DMS79 treated with DMSO at 0.1 percent for 48 hours (cell line): ENCODE measurements at regions not wholly inside any gene's neighbourhood (a gene's known extent, or its start where the extent isn't known, plus 50 kb on each side); places are given as distances from the start of the nearest gene placed in this dataset.
"Not testable (repeated sequence)": the region's sequence is repeated elsewhere in the genome, so short reads cannot be mapped to it uniquely, and the experiment has no call there.

Source experiments
- DNase-seq: peaks from one replicate; lab custom pipeline; 2025; lab: John Stamatoyannopoulos, UW

DNA sequence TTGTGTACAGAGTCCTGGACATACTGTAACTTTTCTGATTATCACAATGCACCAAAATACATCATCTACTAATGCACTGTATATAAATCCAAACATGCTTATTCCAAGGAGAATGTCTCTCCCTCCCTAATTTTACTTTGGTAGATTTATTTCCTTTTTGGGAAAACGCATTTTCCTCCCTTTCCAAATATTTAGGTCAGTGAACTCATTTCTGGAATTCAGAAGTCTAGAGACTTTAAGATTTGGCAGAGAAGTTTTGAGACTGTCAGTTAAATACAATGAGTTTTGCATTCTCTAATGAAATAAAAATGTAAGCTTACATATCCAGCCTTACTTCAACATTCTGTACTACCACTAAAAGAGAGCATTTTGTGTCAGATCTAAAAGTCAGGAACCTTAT, 165.8 kb upstream of the EDNRB start:
- no peak for DNase-seq

DNA sequence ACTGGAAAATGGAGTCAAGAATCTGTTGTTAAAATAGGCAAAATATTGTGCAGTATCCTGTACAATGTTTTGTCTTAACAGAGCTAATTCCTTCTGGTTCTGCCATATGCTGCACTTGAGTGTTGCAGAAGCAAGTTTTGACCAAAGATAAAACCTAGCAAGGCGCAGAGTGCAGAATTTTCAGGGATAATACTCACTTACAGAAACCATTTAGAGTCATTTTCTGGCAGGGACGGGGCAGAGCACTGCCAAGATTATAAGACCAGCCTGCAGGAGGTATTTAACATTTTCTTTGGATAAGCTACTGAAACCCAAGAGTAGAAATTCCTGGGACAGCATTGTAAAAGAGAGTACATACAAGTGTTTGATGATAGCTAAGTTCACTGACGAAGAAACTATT, 159.5 kb upstream of the EDNRB start:
- DNase-seq: no peak

DNA sequence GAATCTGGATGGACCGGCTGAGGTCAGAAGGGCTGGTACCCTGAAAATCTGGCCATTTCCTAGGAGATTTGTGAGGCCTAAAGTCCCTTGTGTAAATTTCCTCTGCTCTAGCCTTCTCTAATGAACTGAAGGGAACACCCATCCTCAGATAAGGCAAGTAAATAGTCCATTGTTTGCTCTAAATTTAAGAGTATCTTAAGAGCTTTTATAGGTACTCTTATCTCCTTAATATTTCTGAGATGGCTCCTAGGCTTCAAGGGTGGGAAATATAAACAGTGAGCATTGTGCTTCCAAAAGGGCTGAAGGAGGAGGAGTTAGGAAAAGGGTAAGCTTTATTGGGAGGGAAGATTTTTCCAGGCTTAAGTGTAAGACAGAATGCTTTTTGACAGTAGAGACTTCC, 148.7 kb upstream of the EDNRB start:
- DNase-seq: no peak

DNA sequence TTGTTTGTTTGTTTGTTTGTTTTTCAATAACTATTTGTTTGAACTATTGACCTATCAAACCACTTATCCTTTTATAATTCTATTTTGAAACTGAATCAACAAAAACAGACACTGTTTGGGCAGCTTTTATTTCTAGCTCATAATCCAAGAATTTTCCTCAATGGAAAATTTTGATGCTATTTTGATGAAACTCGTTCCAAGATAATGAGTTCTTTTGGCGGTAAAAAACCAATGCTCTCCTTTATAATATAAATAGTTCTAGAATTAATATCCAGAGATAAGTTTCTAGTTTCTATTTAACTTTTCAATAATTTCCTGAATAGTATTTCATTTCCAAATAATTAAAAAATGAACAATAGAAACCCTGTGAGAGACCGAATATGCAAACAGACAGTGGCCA, 146.5 kb upstream of the EDNRB start:
- no peak for DNase-seq

DNA sequence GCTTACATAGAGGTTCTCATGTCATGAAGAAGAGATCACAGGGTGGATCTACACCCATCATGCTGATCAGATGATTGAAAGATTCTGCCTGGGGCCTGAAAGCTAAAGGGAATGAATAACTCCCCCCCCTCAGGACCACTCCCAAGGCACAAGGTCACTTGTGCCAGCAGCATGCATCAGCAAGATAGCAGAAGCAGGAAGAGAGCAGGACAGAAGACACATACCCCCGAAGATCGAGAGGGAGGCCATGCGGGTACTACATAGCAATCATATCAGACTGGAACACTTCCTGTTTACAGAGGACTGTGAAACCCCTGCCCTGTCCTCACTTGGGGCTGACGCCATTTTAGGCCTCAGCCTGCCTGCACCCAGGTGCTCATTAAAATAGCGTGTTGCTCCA, 143.2 kb upstream of the EDNRB start:
- no peak for DNase-seq

DNA sequence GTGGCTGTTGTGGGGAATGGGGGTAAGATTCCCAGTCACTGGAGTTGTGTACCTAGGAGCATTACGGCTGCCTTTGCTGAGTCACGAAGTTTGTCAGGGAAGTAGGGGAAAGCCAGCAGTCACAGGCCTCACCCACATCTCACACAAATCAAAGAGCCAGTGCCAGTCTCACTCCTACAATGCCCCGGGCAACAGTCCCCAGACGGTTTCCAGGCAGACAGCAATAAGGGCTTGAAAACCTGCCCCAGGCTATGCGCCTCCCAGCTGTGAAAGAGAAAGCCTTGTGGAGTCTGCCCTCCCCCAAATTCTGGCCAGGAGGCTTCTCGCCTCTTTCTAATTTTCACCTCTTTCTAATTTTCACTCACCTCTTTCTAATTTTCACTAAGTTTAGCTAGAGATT, 142.3 kb upstream of the EDNRB start:
- no peak for DNase-seq

DNA sequence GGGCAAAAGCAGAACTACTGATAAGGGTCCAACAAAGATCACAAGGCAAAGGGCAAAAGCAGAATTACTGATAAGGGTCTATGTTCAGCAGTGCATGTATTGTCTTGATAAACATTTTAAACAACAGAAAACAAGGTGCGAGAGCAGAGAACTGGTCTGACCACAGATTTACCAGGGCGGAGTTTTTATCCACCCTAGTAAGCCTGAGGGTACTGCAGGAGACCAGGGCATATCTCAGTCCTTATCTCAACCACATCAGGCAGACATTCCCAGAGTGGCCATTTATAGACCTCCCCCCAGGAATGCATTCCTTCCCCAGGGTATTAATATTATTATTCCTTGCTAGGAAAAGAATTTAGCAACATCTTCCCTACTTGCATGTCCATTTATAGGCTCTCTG, 138.2 kb upstream of the EDNRB start:
- DNase-seq: not testable (repeated sequence)

DNA sequence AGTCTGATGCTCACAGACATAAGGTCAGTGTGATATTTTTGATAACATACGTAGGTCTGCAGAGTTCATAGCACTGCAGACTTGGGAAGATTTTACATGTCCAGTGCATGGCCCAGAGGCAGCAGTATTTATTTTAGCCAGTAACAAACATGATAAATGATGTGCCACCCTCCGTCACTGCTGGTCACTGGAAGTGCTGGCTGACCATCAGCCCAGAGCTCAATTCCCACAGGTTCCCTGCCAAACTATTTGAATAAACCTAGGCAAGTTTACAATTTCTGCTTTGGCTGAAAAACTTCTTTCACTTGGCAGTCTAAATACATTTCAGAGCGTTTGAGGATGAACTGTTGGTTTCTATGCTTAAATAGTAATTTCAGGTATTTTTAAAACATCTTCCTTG, 135.5 kb upstream of the EDNRB start:
- DNase-seq: no peak

DNA sequence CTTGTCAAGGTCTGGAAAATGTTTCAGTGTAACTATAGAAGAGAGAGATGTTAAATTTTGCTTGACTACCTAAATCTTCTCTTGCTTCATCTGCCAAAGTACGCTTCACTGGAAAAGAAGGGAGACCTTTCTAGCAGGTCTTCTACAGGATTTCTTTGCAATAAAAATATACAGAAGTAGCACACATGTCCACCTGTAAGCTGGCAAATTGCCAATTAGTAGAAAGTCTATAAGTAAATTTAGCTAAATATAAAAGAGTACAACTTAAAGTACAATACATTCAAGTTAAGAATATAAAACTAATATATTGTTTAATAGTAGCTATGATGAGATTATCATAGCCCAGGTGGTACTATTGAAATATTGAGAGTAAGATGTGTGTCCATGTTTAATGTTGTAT, 128.5 kb upstream of the EDNRB start:
- no peak for DNase-seq

DNA sequence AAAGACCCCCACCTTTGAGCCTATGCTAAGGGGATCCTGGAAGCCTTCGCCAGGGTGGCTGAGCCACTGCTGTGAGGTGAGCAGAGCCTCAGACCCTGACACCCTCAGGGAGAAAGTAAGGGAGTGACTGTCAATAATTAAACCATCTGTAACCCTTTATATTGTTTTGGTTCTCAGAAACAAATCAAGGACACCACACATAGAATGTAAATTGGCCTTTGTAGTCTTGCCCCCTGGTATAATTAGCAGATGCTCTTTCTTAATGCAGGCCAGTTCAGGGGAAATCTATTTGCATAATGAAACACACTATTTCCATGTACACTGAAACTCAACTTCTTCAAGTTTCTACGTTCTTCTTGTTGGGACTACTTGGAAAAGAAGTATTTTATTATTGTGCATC, 127.7 kb upstream of the EDNRB start:
- DNase-seq: no peak

DNA sequence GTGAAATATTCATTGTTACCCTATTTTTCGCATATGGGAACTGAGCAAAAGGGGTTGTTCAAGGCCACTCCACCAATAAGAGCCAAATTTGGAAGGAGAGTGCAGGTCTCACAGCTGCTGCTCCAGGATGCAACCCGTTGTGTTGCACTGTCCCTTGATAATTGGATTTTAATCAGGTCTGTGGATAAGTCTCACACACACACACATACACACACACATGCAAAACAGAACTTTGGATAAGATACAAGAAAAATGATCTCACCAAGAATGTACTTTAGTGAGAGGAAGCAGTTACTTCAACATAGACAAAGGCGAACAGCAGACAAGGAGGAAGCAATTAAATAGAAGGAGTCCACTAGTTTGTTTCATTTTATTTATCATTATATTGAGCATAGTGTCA, 127.3 kb upstream of the EDNRB start:
- DNase-seq: no peak

DNA sequence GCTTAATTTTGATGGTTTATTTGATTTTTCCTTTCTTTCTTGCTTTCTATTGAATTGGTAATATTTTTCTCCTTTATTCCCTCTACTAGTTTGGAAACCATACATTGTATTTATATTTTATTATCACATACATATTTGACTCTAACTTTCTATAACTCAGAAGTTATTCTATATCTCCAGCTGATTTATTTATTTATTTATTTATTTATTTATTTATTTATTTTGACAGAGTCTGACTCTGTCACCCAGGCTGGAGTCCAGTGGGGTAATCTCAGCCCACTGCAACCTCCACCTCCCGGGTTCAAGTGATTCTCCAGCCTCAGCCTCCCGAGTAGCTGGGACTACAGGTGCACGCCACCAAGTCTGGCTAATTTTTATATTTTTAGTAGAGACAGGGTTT, 122.7 kb upstream of the EDNRB start:
- DNase-seq: not testable (repeated sequence)

DNA sequence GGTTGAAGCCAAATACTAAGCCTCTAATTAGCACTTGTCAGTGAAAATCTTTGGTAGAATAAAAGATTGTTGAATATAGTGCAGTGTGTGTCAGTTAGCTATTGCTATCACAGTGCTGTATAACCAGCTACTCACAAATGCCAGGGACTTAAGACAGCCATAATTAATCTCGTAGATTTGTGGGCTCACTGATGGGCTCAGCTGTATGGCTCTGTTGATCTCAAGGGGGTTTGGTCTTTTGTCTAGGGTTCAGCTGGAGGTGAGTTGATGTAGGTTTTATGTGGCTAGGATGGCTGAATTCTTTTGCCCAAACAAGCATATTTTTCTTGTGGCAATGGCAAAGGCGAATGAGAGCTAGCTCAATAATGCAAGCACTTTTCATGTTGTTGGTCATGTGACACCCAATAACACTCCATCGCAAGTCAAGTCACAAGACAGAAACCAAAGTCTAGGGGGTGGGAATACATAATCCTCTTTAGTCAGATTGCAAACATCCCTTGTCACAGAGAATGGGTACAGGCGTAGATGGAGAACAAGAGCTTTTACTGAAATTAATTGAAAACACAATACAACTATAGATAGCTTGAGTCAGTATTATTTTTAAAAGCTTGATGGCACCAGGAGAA, 121.7 kb upstream of the EDNRB start:
- no peak for DNase-seq

DNA sequence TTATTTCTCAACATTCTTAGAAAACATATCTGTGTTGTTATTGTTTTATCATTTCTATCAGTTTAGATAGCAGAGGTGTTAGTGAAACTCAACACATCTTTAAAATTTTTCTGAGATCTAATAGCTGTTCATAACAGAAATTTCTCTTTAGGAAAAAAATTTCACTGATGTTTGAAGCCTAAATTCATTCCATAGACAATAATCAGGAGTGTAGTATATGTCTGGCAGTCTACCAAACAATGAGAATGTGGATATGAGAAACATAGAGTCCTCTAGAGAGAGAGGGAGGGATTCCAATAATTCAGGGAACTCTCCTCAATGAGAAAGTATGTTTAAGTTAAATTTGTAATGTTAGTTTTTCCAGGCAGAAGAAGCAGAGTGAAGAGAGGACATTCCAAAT, 118.2 kb upstream of the EDNRB start:
- no peak for DNase-seq

DNA sequence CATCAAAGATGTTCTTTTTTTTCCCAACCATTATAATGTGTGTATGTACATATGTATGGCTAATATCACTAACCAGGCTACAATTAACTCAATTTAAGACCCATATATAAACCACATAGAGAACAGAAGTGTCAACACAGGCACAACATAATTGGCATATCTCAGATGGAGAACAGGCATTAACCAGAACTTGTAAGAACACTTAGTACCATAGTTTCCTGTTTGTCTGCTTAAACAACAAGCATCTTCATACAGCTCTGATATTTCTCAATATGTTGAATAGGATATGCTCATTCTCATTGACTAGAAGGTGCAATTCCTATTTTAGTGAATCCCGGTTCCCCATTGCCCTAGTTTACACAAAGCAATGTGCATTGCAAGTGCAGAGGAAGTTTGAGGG, 116.9 kb upstream of the EDNRB start:
- DNase-seq: no peak

DNA sequence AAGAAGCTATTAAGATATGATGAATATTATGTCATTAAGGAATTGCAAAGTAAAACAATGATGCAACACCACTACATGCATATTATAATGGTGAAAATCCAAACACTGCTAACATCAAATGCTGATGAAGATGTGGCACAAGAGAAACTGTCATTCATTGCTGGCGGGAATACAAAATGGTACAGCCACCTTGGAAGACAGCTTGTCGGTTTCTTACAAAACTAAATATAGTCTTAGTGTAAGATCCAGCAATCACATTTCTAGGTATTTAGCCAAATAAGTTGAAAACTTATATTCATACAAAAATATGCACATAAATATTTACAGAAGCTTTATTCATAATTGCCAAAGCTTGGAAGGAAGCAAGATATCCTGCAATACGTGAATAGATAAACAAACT, 114.9 kb upstream of the EDNRB start:
- DNase-seq: no peak

DNA sequence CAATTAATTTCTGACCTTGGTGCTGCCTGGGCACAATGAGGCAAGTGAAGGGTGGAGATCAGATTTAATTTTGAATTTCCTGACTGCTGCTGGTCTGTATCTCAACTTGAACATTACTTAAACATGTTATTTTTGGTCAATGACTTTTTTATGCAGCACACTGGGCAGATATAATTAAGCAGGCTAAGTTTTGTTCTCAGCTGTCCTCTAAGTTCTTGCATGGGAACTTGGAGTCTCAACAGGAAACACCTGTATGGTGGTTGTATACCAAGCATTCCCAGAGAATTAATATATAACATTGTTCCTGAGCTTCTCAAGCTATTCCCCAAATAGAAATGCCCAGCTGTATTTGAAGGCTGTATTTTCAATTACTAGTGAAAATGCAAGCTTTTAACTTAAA, 113.5 kb upstream of the EDNRB start:
- DNase-seq: no peak

DNA sequence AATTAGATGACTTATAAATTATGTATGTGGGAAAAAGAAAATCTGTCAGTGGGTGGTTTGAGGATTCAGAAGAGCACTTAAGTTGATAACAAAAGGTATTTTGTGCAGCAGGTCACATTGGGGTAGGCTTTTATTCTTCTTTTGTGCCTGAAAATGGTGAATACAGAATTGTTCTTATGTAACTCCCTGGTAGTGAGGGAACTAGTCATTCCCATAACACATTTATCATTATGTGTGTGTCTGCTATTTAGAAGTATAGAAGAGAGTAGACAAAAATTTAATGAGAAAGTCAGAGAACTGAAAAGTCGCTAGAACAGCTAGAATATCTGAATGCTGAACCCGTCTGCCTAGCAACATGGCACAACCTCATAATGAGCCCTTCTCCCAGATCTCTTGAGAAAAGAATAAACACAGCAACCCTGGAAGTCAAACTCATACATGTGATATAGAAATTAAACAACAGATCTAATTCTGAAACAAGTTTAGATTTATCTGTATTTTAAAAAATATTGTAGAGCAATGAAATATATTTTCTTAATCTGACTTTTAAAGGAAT, 111.8 kb upstream of the EDNRB start:
- no peak for DNase-seq

DNA sequence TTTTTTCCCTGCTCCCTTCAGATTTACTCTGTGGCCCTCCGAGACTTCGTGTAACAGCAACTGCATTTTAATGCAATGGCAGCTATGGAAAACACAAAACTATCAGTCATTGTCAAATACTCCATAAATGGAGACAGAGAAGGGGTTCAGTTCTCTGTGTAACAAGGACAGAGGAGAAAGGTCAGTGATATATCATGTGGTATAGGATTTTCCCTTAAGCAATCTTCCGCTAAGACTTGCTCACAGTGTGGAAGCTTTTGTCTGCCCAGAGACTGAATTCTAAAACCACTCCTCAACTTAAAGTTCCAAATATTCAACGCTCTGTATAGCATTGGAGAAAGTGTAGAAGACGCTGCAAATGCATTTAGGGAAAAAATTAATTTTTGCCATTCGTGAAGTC, 111.3 kb upstream of the EDNRB start:
- no peak for DNase-seq

DNA sequence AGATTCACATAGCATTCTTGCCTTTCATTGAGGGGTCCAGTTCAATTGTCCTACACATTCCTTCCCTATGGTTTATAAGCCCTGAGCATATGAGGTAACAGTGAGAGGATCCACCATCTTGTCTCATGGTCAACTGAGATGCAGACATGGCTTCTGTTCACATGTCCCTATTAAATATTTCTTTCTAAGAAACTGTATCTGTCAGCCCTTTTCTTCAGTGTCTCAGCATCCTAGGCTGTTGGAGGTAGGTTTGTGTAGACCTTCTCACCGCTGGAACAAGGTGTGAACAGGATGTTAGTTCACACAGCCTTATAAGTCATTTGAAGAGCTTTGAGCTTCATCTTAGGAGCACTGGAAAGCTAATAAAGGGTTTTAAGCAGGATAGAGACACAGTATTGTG, 110.3 kb upstream of the EDNRB start:
- no peak for DNase-seq

DNA sequence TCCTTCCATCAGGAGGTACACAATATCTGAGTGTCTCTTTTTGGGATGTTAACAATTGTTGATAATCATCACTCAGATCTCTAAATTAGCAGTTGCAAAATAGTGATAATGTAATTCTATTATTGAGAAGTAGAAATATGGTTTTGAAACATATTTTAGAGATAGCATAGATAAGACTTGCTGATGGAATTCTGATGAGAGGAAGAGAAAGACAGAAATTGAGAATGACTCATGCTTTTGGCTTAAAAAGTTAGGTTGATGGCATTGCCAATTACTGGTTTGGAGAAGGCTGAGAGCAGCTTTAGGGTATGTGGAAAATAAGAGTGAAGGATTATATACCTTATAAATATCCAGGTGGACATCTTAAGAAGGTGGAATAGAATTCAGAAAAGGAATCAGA, 106.4 kb upstream of the EDNRB start:
- no peak for DNase-seq

DNA sequence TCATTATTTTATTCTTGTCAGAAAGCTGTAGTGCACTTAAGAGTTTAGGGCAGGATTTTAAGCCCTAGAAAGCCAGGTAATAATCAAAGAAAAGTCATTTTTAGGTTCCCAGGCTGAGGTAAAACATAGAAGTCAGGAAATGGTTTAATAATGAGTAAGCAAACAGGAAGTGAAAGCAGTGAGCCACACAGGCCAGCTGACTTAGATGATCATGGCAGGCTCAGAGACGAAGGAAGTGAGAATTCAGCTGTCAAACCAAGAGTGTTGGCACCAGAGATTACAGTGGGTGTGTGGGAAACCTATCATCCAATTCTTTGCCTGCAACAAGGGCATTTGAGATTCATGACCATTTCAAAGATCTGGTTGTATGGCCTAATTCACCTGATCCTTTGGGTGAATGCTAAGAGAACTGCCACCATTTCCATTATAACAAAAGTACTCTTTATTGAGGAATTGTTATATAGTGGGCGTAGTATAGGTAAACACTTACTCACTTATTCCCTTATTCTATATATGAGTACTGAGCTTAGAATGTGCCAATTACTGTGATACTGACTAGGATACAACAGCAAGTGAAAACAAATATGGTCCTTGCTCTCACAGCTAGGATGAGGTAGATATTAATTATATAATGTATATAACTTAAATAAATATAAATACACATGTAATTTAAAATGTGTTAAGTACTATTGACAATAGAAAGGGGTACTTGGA, 103.7 kb upstream of the EDNRB start:
- DNase-seq: no peak

DNA sequence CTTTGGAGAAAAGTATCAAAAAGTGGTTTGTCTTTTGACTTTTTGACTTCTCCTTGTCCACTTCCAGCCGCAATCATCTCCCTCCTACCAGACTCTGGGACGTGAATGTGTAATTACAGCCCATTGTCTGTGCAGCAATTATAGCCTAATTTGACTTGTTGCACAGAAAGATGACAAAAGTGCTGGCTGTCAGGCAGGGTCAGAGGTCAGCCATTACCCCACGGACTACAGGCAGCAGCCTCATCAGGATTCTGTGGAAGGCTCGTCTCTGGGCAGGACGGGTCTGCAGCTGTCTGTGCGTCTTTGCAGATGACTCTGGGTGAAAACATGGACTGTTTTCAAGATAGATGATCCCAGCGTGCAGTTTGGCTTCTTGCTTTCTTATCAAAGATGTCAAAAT, 102.2 kb upstream of the EDNRB start:
- DNase-seq: no peak

DNA sequence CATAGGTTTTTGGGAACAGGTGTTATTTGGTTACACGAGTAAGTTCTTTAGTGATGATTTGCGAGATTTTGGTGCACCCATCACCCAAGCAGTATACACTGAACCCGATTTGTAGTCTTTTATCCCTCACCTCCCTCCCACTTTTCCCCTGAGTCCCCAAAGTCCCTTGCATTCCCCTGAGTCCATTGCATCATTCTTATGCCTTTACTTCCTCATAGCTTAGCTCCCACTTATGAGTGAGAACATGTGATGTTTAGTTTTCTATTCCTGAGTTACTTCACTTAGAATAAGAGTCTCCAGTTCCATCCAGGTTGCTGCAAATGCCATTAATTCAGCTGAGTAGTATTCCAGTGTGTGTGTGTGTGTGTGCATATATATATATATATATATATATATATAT, 97.2 kb upstream of the EDNRB start:
- DNase-seq: no peak
